ENCODE measurements at regions not wholly inside any gene's neighbourhood (a gene's known extent, or its start where the extent isn't known, plus 50 kb on each side); places are given as distances from the start of the nearest gene placed in this dataset.

GRCh38 chr13:31884556-31884955, 145.2 kb downstream of the RXFP2 start:
- TF ChIP-seq CTCF (IDR thresholded peaks at IDR 0.05; ENCODE audit: poor library complexity) (no peak), EZH2 (IDR thresholded peaks at IDR 0.05; ENCODE audit: borderline replicate concordance) (no peak), EZH2phosphoT487 (IDR thresholded peaks at IDR 0.05; ENCODE audit: low read depth, severe bottlenecking, unreplicated experiment) (no peak)

Data from hepatocyte (in vitro differentiated cells).